ENCODE measurements at regions not wholly inside any gene's neighbourhood (a gene's known extent, or its start where the extent isn't known, plus 50 kb on each side); places are given as distances from the start of the nearest gene placed in this dataset.

GRCh38 chr4:89379511-89380044 lies 72.0 kb upstream of the GPRIN3 start (continued):
- TF ChIP-seq, protein P1, sequence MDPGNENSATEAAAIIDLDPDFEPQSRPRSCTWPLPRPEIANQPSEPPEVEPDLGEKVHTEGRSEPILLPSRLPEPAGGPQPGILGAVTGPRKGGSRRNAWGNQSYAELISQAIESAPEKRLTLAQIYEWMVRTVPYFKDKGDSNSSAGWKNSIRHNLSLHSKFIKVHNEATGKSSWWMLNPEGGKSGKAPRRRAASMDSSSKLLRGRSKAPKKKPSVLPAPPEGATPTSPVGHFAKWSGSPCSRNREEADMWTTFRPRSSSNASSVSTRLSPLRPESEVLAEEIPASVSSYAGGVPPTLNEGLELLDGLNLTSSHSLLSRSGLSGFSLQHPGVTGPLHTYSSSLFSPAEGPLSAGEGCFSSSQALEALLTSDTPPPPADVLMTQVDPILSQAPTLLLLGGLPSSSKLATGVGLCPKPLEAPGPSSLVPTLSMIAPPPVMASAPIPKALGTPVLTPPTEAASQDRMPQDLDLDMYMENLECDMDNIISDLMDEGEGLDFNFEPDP (CRISPR knock-in tag; IDR thresholded peaks at IDR 0.05) = no peak
- no peak for TF ChIP-seq POLR2AphosphoS5 (IDR thresholded peaks at IDR 0.05; ENCODE audit: control insufficient read depth, insufficient read depth, low read depth, low read length)
- TF ChIP-seq ARID1B (IDR thresholded peaks at IDR 0.05) = no peak
- no peak for TF ChIP-seq USF1 (CRISPR knock-in tag; IDR thresholded peaks at IDR 0.05)

- no peak for ATAC-seq
- Histone ChIP-seq H3K9ac (ENCODE audit: insufficient read depth in 1 of 2, low read depth in 2 of 2, low read length in 2 of 2) (no peak overlapping the region), H2AFZ (ENCODE audit: low read depth, low read length) (no peak overlapping the region), H3K4me2 (ENCODE audit: insufficient read depth, low read length) (no peak overlapping the region), H3K27ac (ENCODE audit: extremely low read depth, low read depth, low read length) (no peak overlapping the region), H3K9me3 (replicated peaks; ENCODE audit: control insufficient read depth, insufficient read depth, low read depth, low read length) (no peaks in the 10 kb centered on the region), H3K36me3 (ENCODE audit: control insufficient read depth, insufficient read depth, low read length) (no peaks in the 10 kb centered on the region), H3K27me3 (ENCODE audit: control insufficient read depth in 2 of 2, insufficient read depth in 2 of 2, low read length in 2 of 2) (no peaks in the 10 kb centered on the region), H3K4me3 (no peak overlapping the region), H3K4me1 (replicated peaks in 1 of 2; ENCODE audit: control insufficient read depth in 2 of 2, insufficient read depth in 2 of 2, low read length in 2 of 2) (no peaks in the 10 kb centered on the region), H3K79me2 (ENCODE audit: control insufficient read depth, insufficient read depth, low read length) (no peaks in the 10 kb centered on the region), H3K9me1 (ENCODE audit: control insufficient read depth, insufficient read depth, low read length) (no peaks in the 10 kb centered on the region), H4K20me1 (replicated peaks; ENCODE audit: control insufficient read depth, insufficient read depth, low read length) (no peaks in the 10 kb centered on the region)
- POLR2A ChIA-PET = no interaction called here
- FAIRE-seq = no peak
- CTCF ChIA-PET (ENCODE audit: low intra/inter-chr PET ratio) = no interaction called here
- 2% methylated on average over 4 of the region's 4 CpGs for WGBS (ENCODE audit: insufficient coverage, low coverage, missing lambda C conversion rate)
- in situ Hi-C loops (cut with MboI) = no loop called here
- BruUV-seq (replicated peaks) = no TSS peak
- intact Hi-C loops (cut with micrococcal nuclease) = no loop called here
- no peak for DNase-seq (ENCODE audit: extremely low read depth in 1 of 4, low spot score in 3 of 4)
- no peak for TF ChIP-seq CGGBP1 (CRISPR knock-in tag; IDR thresholded peaks at IDR 0.05)
- no peak for TF ChIP-seq MCM3 (IDR thresholded peaks at IDR 0.05)
- TF ChIP-seq IRF2 (CRISPR knock-in tag; IDR thresholded peaks at IDR 0.05) = no peak
- no peak for TF ChIP-seq HLTF (IDR thresholded peaks at IDR 0.05)
- no peak for TF ChIP-seq THRAP3 (IDR thresholded peaks at IDR 0.05; ENCODE audit: borderline replicate concordance)
- TF ChIP-seq ELK1 (CRISPR knock-in tag; IDR thresholded peaks at IDR 0.05) = no peak
- TF ChIP-seq ZNF436 (CRISPR knock-in tag; IDR thresholded peaks at IDR 0.05) = no peak
- no peak for TF ChIP-seq ARID3A (IDR thresholded peaks at IDR 0.05; ENCODE audit: borderline replicate concordance, low read depth, low read length)
- no peak for TF ChIP-seq PHF20 (IDR thresholded peaks at IDR 0.05; ENCODE audit: partially characterized antibody)
- no peak for TF ChIP-seq ARID2 (IDR thresholded peaks at IDR 0.05)
- no peak for TF ChIP-seq GABPB2 (CRISPR knock-in tag; conservative IDR thresholded peaks at IDR 0.05)
- TF ChIP-seq FOXK2 (conservative IDR thresholded peaks at IDR 0.05 in 1 of 2, IDR thresholded peaks at IDR 0.05 in 1 of 2; ENCODE audit: low read depth in 2 of 2) = no peak
- no peak for TF ChIP-seq STAT5A (IDR thresholded peaks at IDR 0.05; ENCODE audit: borderline replicate concordance, low read length)
These were observed 65.8 kb upstream of the GPRIN3 start for GRCh38 chr4:89373394-89373793.
